ENCODE measurements at regions not wholly inside any gene's neighbourhood (a gene's known extent, or its start where the extent isn't known, plus 50 kb on each side); places are given as distances from the start of the nearest gene placed in this dataset.
A peak's percentile ranks its signal among the peaks of the same experiment; 100 is the strongest.
"Not testable (repeated sequence)": the region's sequence is repeated elsewhere in the genome, so short reads cannot be mapped to it uniquely, and the experiment has no call there.

DNA sequence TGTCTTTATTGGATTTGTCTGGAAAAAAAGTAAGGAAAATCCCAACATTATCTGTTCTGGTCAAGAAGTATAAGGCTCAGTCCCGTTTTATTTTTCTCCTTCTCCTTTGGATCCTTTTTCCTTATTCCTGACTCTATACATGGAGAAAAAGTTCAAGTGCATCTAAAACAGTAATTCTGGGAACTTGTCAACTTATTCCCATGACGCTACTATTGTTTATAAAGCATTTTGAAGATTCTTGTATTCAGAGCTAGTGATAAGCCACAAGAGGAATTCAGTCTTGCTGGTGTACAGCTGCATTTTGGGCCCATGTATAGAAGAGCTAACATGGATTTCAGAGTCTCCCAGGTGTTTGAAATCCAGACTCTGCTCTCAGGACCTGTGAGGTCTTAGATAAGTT is 5278.1 kb upstream of the TPTE start:
- not testable (repeated sequence) for H3K4me3 ChIP-seq (replicated peaks; ENCODE audit: insufficient read depth, low read length); H3K27ac ChIP-seq (replicated peaks); DNase-seq (ENCODE audit: low read depth in 1 of 2, low spot score in 1 of 2); H3K27me3 ChIP-seq (ENCODE audit: insufficient read depth, poor library complexity, severe bottlenecking)

DNA sequence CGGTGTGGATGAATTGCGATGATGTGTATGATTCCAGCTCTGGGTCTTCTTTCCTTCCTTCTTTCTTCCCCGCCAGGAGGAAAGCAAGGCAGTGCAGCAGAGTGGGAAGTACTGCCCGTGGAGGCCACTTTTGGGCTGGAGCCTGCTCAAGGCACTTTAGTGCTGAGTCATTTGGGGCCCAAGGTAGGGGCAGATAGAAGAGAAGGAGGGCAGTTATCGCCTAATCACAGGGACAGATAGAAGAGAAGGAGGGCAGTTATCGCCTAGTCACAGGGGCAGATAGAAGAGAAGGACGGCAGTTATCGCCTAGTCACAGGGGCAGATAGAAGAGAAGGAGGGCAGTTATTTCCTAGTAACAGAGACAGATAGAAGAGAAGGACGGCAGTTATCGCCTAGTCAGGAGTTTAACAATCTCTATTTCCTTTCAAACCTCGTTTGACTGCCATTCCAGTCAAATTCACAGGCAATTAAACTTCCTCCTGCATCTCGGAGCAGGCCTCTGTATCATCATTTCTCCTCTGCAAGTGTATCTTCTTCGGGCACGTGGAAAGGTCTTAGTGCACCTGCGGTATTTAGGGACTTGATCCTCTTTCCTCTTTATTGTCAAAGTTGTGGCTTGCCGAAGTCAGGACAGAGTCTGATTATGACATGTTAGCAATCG is 5277.5 kb upstream of the TPTE start:
- not testable (repeated sequence) for DNase-seq (ENCODE audit: low read depth in 1 of 2, low spot score in 1 of 2); H3K4me3 ChIP-seq (replicated peaks; ENCODE audit: insufficient read depth, low read length); H3K27me3 ChIP-seq (ENCODE audit: insufficient read depth, poor library complexity, severe bottlenecking); H3K27ac ChIP-seq (replicated peaks)

GRCh38 chr21:5244376-5244718 is 5277.0 kb upstream of the TPTE start:
- DNase-seq (ENCODE audit: low read depth in 1 of 2, low spot score in 1 of 2); H3K4me3 ChIP-seq (replicated peaks; ENCODE audit: insufficient read depth, low read length); H3K27me3 ChIP-seq (ENCODE audit: insufficient read depth, poor library complexity, severe bottlenecking); H3K27ac ChIP-seq (replicated peaks): not testable (repeated sequence)

DNA sequence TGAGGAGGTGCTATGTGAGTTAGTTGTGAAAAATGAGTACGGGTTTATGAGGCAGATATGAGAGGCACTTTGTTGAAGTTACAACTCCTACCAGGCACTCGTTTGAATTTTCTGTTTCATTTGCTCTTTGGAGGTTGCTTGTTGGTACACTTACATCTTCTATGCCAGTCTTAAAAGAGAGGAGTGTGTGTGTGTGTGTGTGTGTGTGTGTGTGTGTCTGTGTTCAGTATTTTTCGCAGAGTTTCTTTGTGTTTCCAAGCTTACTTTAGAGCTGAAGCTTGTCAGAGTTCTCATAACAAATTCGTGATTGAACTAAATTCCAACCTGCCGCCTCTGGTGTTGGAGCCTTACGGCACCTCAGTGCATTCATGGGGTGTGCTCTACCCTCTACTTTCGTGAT is 5276.4 kb upstream of the TPTE start:
- not testable (repeated sequence) for H3K27ac ChIP-seq (replicated peaks); H3K27me3 ChIP-seq (ENCODE audit: insufficient read depth, poor library complexity, severe bottlenecking); DNase-seq (ENCODE audit: low read depth in 1 of 2, low spot score in 1 of 2); H3K4me3 ChIP-seq (replicated peaks; ENCODE audit: insufficient read depth, low read length)

GRCh38 chr21:5246416-5246815 is 5275.0 kb upstream of the TPTE start:
- not testable (repeated sequence) for H3K4me3 ChIP-seq (replicated peaks; ENCODE audit: insufficient read depth, low read length); H3K27ac ChIP-seq (replicated peaks)

DNA sequence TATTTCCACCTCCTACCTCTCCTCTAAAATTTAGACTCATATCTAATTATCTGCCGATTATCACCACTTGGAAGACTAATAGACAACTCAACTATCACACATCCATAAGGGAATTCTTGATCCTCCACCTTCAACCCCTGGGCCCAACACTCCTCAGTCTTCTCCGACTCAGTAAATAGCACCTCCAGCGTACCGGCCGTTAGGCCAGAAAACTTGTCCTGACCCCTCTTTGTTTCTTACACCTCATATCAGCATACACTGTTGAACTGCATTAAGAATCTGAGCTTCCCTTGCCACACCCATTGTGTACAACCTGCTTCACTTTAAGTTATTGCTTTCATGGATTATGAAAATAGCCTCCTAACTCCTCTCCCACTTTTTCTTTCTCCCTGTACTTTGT is 5274.0 kb upstream of the TPTE start:
- not testable (repeated sequence) for H3K27me3 ChIP-seq (ENCODE audit: insufficient read depth, poor library complexity, severe bottlenecking); H3K27ac ChIP-seq (replicated peaks); H3K4me3 ChIP-seq (replicated peaks; ENCODE audit: insufficient read depth, low read length); DNase-seq (ENCODE audit: low read depth in 1 of 2, low spot score in 1 of 2)

More at GRCh38 chr21:5246416-5246815, 5275.0 kb upstream of the TPTE start:
- not testable (repeated sequence) for DNase-seq (ENCODE audit: low read depth in 1 of 2, low spot score in 1 of 2); H3K27me3 ChIP-seq (ENCODE audit: insufficient read depth, poor library complexity, severe bottlenecking)

- not testable (repeated sequence) for DNase-seq (ENCODE audit: low read depth in 1 of 2, low spot score in 1 of 2); H3K27me3 ChIP-seq (ENCODE audit: insufficient read depth, poor library complexity, severe bottlenecking); H3K4me3 ChIP-seq (replicated peaks; ENCODE audit: insufficient read depth, low read length); H3K27ac ChIP-seq (replicated peaks)
- TF ChIP-seq SPI1 (IDR thresholded peaks at IDR 0.05; ENCODE audit: borderline replicate concordance, low read depth) = 0 out of 2 replicates have a peak, but pooled peaks have one; percentile 18
Measured at GRCh38 chr21:5250128-5250527, 5271.3 kb upstream of the TPTE start.

DNA sequence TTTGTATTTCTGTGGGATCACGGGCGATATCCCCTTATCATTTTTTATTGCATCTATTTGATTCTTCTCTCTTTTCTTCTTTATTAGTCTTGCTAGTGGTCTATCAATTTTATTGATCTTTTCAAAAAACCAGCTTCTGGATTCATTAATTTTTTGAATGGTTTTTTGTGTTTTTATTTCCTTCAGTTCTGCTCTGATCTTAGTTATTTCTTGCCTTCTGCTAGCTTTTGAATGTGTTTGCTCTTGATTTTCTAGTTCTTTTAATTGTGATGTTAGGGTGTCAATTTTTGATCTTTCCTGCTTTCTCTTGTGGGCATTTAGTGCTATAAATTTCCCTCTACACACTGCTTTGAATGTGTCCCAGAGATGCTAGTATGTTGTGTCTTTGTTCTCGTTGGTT is 5270.2 kb upstream of the TPTE start:
- H3K27ac ChIP-seq (replicated peaks); DNase-seq (ENCODE audit: low read depth in 1 of 2, low spot score in 1 of 2); H3K4me3 ChIP-seq (replicated peaks; ENCODE audit: insufficient read depth, low read length); H3K27me3 ChIP-seq (ENCODE audit: insufficient read depth, poor library complexity, severe bottlenecking): not testable (repeated sequence)

DNA sequence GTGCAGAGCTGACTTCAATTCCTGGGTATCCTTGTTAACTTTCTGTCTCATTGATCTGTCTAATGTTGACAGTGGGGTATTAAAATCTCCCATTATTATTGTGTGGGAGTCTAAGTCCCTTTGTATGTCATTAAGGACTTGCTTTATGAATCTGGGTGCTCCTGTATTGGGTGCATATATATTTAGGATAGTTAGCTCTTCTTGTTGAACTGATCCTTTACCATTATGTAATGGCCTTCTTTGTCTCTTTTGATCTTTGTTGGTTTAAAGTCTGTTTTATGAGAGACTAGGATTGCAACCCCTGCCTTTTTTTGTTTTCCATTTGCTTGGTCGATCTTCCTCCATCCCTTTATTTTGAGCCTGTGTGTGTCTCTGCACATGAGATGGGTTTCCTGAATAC is 5269.5 kb upstream of the TPTE start:
- H3K27me3 ChIP-seq (ENCODE audit: insufficient read depth, poor library complexity, severe bottlenecking); H3K27ac ChIP-seq (replicated peaks); DNase-seq (ENCODE audit: low read depth in 1 of 2, low spot score in 1 of 2); H3K4me3 ChIP-seq (replicated peaks; ENCODE audit: insufficient read depth, low read length): not testable (repeated sequence)

Measured in HL-60 (cell line).